ENCODE measurements at regions not wholly inside any gene's neighbourhood (a gene's known extent, or its start where the extent isn't known, plus 50 kb on each side); places are given as distances from the start of the nearest gene placed in this dataset.

DNA sequence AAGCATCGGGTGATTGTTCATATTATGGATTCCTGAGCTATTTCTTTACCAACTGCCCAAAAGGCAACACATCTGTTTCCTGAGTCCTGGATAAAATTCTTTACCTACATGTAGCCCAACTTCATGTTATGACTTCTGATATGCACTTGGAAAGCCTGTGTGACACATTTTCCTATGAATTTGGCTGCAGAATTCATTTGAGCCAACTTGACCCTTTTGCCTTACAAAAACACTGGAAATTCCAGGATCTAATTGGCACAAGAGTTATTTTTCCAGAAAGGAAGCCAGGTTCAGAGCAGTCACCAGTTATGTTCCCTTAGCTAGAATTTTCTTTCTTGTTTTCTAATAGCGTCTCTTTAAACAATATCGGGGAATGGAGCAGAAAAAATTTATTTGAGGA lies 202.5 kb upstream of the LRIG3 start:
- TF ChIP-seq, protein P1, sequence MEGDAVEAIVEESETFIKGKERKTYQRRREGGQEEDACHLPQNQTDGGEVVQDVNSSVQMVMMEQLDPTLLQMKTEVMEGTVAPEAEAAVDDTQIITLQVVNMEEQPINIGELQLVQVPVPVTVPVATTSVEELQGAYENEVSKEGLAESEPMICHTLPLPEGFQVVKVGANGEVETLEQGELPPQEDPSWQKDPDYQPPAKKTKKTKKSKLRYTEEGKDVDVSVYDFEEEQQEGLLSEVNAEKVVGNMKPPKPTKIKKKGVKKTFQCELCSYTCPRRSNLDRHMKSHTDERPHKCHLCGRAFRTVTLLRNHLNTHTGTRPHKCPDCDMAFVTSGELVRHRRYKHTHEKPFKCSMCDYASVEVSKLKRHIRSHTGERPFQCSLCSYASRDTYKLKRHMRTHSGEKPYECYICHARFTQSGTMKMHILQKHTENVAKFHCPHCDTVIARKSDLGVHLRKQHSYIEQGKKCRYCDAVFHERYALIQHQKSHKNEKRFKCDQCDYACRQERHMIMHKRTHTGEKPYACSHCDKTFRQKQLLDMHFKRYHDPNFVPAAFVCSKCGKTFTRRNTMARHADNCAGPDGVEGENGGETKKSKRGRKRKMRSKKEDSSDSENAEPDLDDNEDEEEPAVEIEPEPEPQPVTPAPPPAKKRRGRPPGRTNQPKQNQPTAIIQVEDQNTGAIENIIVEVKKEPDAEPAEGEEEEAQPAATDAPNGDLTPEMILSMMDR (IDR thresholded peaks at IDR 0.05 in 2 of 3, conservative IDR thresholded peaks at IDR 0.05 in 1 of 3; ENCODE audit: borderline replicate concordance in 1 of 3, insufficient read depth in 1 of 3, low read depth in 2 of 3, low read length in 2 of 3): no peak
- TF ChIP-seq, protein P2, sequence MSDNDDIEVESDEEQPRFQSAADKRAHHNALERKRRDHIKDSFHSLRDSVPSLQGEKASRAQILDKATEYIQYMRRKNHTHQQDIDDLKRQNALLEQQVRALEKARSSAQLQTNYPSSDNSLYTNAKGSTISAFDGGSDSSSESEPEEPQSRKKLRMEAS (IDR thresholded peaks at IDR 0.05): no peak
